ENCODE measurements at regions not wholly inside any gene's neighbourhood (a gene's known extent, or its start where the extent isn't known, plus 50 kb on each side); places are given as distances from the start of the nearest gene placed in this dataset.

GRCh38 chr2:153145470-153145978 is 333.0 kb downstream of the RPRM start:
- no peak for DNase-seq (ENCODE audit: low read depth, low spot score)
- Histone ChIP-seq H3K27ac (ENCODE audit: low read length) (no peak overlapping the region), H3K36me3 (ENCODE audit: control insufficient read depth, insufficient read depth, low read length) (no peaks in the 10 kb centered on the region), H3K9me3 (ENCODE audit: control insufficient read depth, insufficient read depth, low read length) (no peaks in the 10 kb centered on the region), H3K4me3 (ENCODE audit: low read length) (no peak overlapping the region), H3K4me1 (ENCODE audit: control insufficient read depth, insufficient read depth, low read length) (no peaks in the 10 kb centered on the region), H3K27me3 (ENCODE audit: control insufficient read depth, insufficient read depth, low read length) (no peaks in the 10 kb centered on the region)
- WGBS (ENCODE audit: insufficient coverage, insufficient read length) = no CpG with 5 or more reads among the region's 1 CpG

- Histone ChIP-seq H3K4me3 (ENCODE audit: low read length) (no peak overlapping the region), H3K9me3 (ENCODE audit: control insufficient read depth, insufficient read depth, low read length) (no peaks in the 10 kb centered on the region), H3K27me3 (ENCODE audit: control insufficient read depth, insufficient read depth, low read length) (no peaks in the 10 kb centered on the region), H3K27ac (ENCODE audit: low read length) (no peak overlapping the region), H3K36me3 (ENCODE audit: control insufficient read depth, insufficient read depth, low read length) (no peaks in the 10 kb centered on the region), H3K4me1 (ENCODE audit: control insufficient read depth, insufficient read depth, low read length) (no peaks in the 10 kb centered on the region)
- no CpG with 5 or more reads among the region's 2 CpGs for WGBS (ENCODE audit: insufficient coverage, insufficient read length)
- no peak for DNase-seq (ENCODE audit: low read depth, low spot score)
These were observed 335.0 kb downstream of the RPRM start for GRCh38 chr2:153143540-153143939.

GRCh38 chr2:153140498-153140897 is 338.1 kb downstream of the RPRM start:
- WGBS (ENCODE audit: insufficient coverage, insufficient read length) = no CpG with 5 or more reads among the region's 1 CpG
- no peak overlapping the region for H3K4me3 ChIP-seq (ENCODE audit: low read length)
- H3K36me3 ChIP-seq (ENCODE audit: control insufficient read depth, insufficient read depth, low read length) = no peaks in the 10 kb centered on the region
- no peaks in the 10 kb centered on the region for H3K4me1 ChIP-seq (ENCODE audit: control insufficient read depth, insufficient read depth, low read length)
- H3K9me3 ChIP-seq (ENCODE audit: control insufficient read depth, insufficient read depth, low read length) = no peaks in the 10 kb centered on the region
- H3K27me3 ChIP-seq (ENCODE audit: control insufficient read depth, insufficient read depth, low read length) = no peaks in the 10 kb centered on the region
- no peak overlapping the region for H3K27ac ChIP-seq (ENCODE audit: low read length)
- DNase-seq (ENCODE audit: low read depth, low spot score) = no peak

GRCh38 chr2:153138651-153139375 is 339.7 kb downstream of the RPRM start:
- no peaks in the 10 kb centered on the region for H3K4me1 ChIP-seq (ENCODE audit: control insufficient read depth, insufficient read depth, low read length)
- no peaks in the 10 kb centered on the region for H3K27me3 ChIP-seq (ENCODE audit: control insufficient read depth, insufficient read depth, low read length)
- H3K36me3 ChIP-seq (ENCODE audit: control insufficient read depth, insufficient read depth, low read length) = no peaks in the 10 kb centered on the region
- no peak for DNase-seq (ENCODE audit: low read depth, low spot score)
- H3K4me3 ChIP-seq (ENCODE audit: low read length) = no peak overlapping the region
- no peak overlapping the region for H3K27ac ChIP-seq (ENCODE audit: low read length)
- no CpG with 5 or more reads among the region's 2 CpGs for WGBS (ENCODE audit: insufficient coverage, insufficient read length)
- no peaks in the 10 kb centered on the region for H3K9me3 ChIP-seq (ENCODE audit: control insufficient read depth, insufficient read depth, low read length)

GRCh38 chr2:153136216-153136615 is 342.3 kb downstream of the RPRM start:
- H3K9me3 ChIP-seq (ENCODE audit: control insufficient read depth, insufficient read depth, low read length) = no peaks in the 10 kb centered on the region
- no CpG with 5 or more reads among the region's 2 CpGs for WGBS (ENCODE audit: insufficient coverage, insufficient read length)
- no peak overlapping the region for H3K27ac ChIP-seq (ENCODE audit: low read length)
- no peak for DNase-seq (ENCODE audit: low read depth, low spot score)
- H3K27me3 ChIP-seq (ENCODE audit: control insufficient read depth, insufficient read depth, low read length) = no peaks in the 10 kb centered on the region
- no peak overlapping the region for H3K4me3 ChIP-seq (ENCODE audit: low read length)
- H3K4me1 ChIP-seq (ENCODE audit: control insufficient read depth, insufficient read depth, low read length) = no peaks in the 10 kb centered on the region
- no peaks in the 10 kb centered on the region for H3K36me3 ChIP-seq (ENCODE audit: control insufficient read depth, insufficient read depth, low read length)

GRCh38 chr2:153134725-153135124 is 343.8 kb downstream of the RPRM start:
- no peak overlapping the region for H3K4me3 ChIP-seq (ENCODE audit: low read length)
- H3K27me3 ChIP-seq (ENCODE audit: control insufficient read depth, insufficient read depth, low read length) = no peaks in the 10 kb centered on the region
- no CpG with 5 or more reads among the region's 1 CpG for WGBS (ENCODE audit: insufficient coverage, insufficient read length)
- no peak overlapping the region for H3K27ac ChIP-seq (ENCODE audit: low read length)
- no peaks in the 10 kb centered on the region for H3K9me3 ChIP-seq (ENCODE audit: control insufficient read depth, insufficient read depth, low read length)
- DNase-seq (ENCODE audit: low read depth, low spot score) = no peak
- H3K4me1 ChIP-seq (ENCODE audit: control insufficient read depth, insufficient read depth, low read length) = no peaks in the 10 kb centered on the region
- no peaks in the 10 kb centered on the region for H3K36me3 ChIP-seq (ENCODE audit: control insufficient read depth, insufficient read depth, low read length)

GRCh38 chr2:153133716-153134115 is 344.8 kb downstream of the RPRM start:
- DNase-seq (ENCODE audit: low read depth, low spot score) = no peak
- H3K4me3 ChIP-seq (ENCODE audit: low read length) = no peak overlapping the region
- H3K9me3 ChIP-seq (ENCODE audit: control insufficient read depth, insufficient read depth, low read length) = no peaks in the 10 kb centered on the region
- WGBS (ENCODE audit: insufficient coverage, insufficient read length) = no CpG with 5 or more reads among the region's 4 CpGs
- no peaks in the 10 kb centered on the region for H3K4me1 ChIP-seq (ENCODE audit: control insufficient read depth, insufficient read depth, low read length)
- no peaks in the 10 kb centered on the region for H3K36me3 ChIP-seq (ENCODE audit: control insufficient read depth, insufficient read depth, low read length)
- no peak overlapping the region for H3K27ac ChIP-seq (ENCODE audit: low read length)
- no peaks in the 10 kb centered on the region for H3K27me3 ChIP-seq (ENCODE audit: control insufficient read depth, insufficient read depth, low read length)

GRCh38 chr2:153132418-153132817 is 346.1 kb downstream of the RPRM start:
- DNase-seq (ENCODE audit: low read depth, low spot score) = no peak
- Histone ChIP-seq H3K27ac (ENCODE audit: low read length) (no peak overlapping the region), H3K4me3 (ENCODE audit: low read length) (no peak overlapping the region), H3K27me3 (ENCODE audit: control insufficient read depth, insufficient read depth, low read length) (no peaks in the 10 kb centered on the region), H3K4me1 (ENCODE audit: control insufficient read depth, insufficient read depth, low read length) (no peaks in the 10 kb centered on the region), H3K9me3 (ENCODE audit: control insufficient read depth, insufficient read depth, low read length) (no peaks in the 10 kb centered on the region), H3K36me3 (ENCODE audit: control insufficient read depth, insufficient read depth, low read length) (no peaks in the 10 kb centered on the region)
- WGBS (ENCODE audit: insufficient coverage, insufficient read length) = no CpG with 5 or more reads among the region's 3 CpGs

GRCh38 chr2:153115141-153115540 is 363.4 kb downstream of the RPRM start:
- no peak overlapping the region for H3K27ac ChIP-seq (ENCODE audit: low read length)
- H3K4me1 ChIP-seq (ENCODE audit: control insufficient read depth, insufficient read depth, low read length) = no peaks in the 10 kb centered on the region
- no CpG with 5 or more reads among the region's 1 CpG for WGBS (ENCODE audit: insufficient coverage, insufficient read length)
- no peaks in the 10 kb centered on the region for H3K27me3 ChIP-seq (ENCODE audit: control insufficient read depth, insufficient read depth, low read length)
- DNase-seq (ENCODE audit: low read depth, low spot score) = no peak
- no peaks in the 10 kb centered on the region for H3K36me3 ChIP-seq (ENCODE audit: control insufficient read depth, insufficient read depth, low read length)
- H3K9me3 ChIP-seq (ENCODE audit: control insufficient read depth, insufficient read depth, low read length) = no peaks in the 10 kb centered on the region
- H3K4me3 ChIP-seq (ENCODE audit: low read length) = no peak overlapping the region

GRCh38 chr2:153110486-153110885 is 368.1 kb downstream of the RPRM start:
- DNase-seq (ENCODE audit: low read depth, low spot score) = no peak
- H3K4me1 ChIP-seq (ENCODE audit: control insufficient read depth, insufficient read depth, low read length) = no peaks in the 10 kb centered on the region
- no peak overlapping the region for H3K27ac ChIP-seq (ENCODE audit: low read length)
- no peak overlapping the region for H3K4me3 ChIP-seq (ENCODE audit: low read length)
- WGBS (ENCODE audit: insufficient coverage, insufficient read length) = no CpG with 5 or more reads among the region's 4 CpGs
- no peaks in the 10 kb centered on the region for H3K36me3 ChIP-seq (ENCODE audit: control insufficient read depth, insufficient read depth, low read length)
- H3K9me3 ChIP-seq (ENCODE audit: control insufficient read depth, insufficient read depth, low read length) = no peaks in the 10 kb centered on the region
- no peaks in the 10 kb centered on the region for H3K27me3 ChIP-seq (ENCODE audit: control insufficient read depth, insufficient read depth, low read length)

GRCh38 chr2:153109793-153110192 is 368.8 kb downstream of the RPRM start:
- H3K4me1 ChIP-seq (ENCODE audit: control insufficient read depth, insufficient read depth, low read length) = no peaks in the 10 kb centered on the region
- no peak for DNase-seq (ENCODE audit: low read depth, low spot score)

More at GRCh38 chr2:153109793-153110192, 368.8 kb downstream of the RPRM start:
- Histone ChIP-seq H3K27me3 (ENCODE audit: control insufficient read depth, insufficient read depth, low read length) (no peaks in the 10 kb centered on the region), H3K36me3 (ENCODE audit: control insufficient read depth, insufficient read depth, low read length) (no peaks in the 10 kb centered on the region), H3K9me3 (ENCODE audit: control insufficient read depth, insufficient read depth, low read length) (no peaks in the 10 kb centered on the region), H3K4me3 (ENCODE audit: low read length) (no peak overlapping the region), H3K27ac (ENCODE audit: low read length) (no peak overlapping the region)
- no CpG with 5 or more reads among the region's 3 CpGs for WGBS (ENCODE audit: insufficient coverage, insufficient read length)

Data from iPS DF 6.9 (cell line).